ENCODE measurements at regions not wholly inside any gene's neighbourhood (a gene's known extent, or its start where the extent isn't known, plus 50 kb on each side); places are given as distances from the start of the nearest gene placed in this dataset.

DNA sequence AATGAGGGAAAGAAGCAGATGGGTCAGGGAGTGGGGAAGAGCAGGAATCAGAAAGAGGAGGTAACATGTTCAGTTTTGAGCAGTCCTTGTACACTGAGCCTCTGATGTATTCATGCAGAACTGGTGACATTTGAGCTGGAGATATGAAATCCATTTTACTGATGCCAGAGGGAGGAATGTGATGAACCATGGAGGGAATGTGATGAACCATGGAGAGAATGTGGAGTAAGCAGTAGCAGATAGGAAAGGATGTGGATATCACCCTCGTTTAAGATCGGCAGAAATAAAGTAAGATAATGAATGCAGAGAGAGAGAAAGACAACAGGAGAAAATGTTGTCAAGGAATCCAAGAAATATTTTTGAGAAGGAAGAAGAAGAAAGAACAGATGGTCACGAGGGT is 231.6 kb downstream of the TBXT start:
- Histone ChIP-seq H3K36me3 (ENCODE audit: control insufficient read depth, insufficient read depth, low read length) (no peaks in the 10 kb centered on the region), H3K9me3 (ENCODE audit: control insufficient read depth, insufficient read depth, low read length) (no peaks in the 10 kb centered on the region), H3K27me3 (ENCODE audit: control insufficient read depth, insufficient read depth, low read length) (no peaks in the 10 kb centered on the region), H3K4me3 (ENCODE audit: low read depth, low read length) (no peak overlapping the region), H3K27ac (ENCODE audit: low read depth, low read length) (no peak overlapping the region), H3K4me1 (ENCODE audit: control insufficient read depth, insufficient read depth, low read length) (no peaks in the 10 kb centered on the region)
- WGBS (ENCODE audit: insufficient coverage), result 87% methylated on average over 3 of the region's 3 CpGs
- DNase-seq (ENCODE audit: low read depth in 4 of 6, low spot score in 6 of 6), result no peak

DNA sequence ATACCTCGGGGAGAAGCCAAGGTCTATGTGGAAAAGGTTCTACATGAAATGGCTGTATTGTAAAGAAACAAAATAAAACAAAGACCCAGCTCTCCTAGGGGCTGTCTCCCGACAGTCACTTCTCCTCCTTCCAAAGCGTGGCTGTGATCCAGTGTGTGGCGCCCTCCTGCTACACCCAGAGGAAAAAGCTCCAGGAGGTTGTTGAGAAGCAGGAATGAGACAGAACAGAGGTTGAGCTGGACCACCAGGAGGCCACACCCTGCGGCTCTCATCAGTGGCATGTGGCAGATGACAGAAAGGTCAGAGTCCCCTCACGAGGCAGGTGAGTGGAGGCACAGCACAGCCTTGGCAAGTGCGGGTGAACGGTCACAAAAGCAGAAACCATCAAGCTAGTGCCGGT is 236.0 kb downstream of the TBXT start:
- no peaks in the 10 kb centered on the region for H3K27me3 ChIP-seq (ENCODE audit: control insufficient read depth, insufficient read depth, low read length)
- H3K36me3 ChIP-seq (ENCODE audit: control insufficient read depth, insufficient read depth, low read length), result no peaks in the 10 kb centered on the region
- H3K4me3 ChIP-seq (ENCODE audit: low read depth, low read length), result no peak overlapping the region
- DNase-seq (ENCODE audit: low read depth in 4 of 6, low spot score in 6 of 6), result no peak
- no peaks in the 10 kb centered on the region for H3K9me3 ChIP-seq (ENCODE audit: control insufficient read depth, insufficient read depth, low read length)
- no peaks in the 10 kb centered on the region for H3K4me1 ChIP-seq (ENCODE audit: control insufficient read depth, insufficient read depth, low read length)
- H3K27ac ChIP-seq (ENCODE audit: low read depth, low read length), result no peak overlapping the region
- WGBS (ENCODE audit: insufficient coverage), result 81% methylated on average over 5 of the region's 9 CpGs

DNA sequence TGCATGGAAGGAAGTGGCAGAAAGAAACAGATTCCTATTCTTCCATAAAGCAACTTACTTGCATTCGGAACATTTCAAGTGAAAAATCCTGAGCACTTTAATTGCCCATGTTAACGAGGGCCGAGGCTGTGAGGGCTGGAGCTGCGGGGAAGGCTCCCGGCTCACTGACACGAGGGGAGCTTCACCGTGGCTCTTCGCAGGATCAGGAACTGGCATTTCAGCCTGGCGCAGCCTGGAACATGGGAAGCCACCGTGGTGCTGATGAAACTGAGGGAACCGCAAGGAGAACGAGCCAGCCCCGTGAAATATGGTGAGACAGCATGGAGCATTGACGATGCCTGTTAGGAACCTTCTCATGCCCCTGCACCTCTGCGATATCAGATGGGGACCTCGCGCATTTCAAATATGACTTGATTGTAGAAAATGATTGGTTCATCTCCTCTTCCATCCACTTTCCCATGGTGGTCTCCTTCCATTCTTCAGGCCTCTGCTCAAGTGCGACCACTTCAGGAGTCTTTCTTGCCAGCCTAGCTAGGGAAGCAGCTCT is 236.9 kb downstream of the TBXT start:
- no peaks in the 10 kb centered on the region for H3K4me1 ChIP-seq (ENCODE audit: control insufficient read depth, insufficient read depth, low read length)
- no peak overlapping the region for H3K4me3 ChIP-seq (ENCODE audit: low read depth, low read length)
- H3K36me3 ChIP-seq (ENCODE audit: control insufficient read depth, insufficient read depth, low read length), result no peaks in the 10 kb centered on the region
- H3K27ac ChIP-seq (ENCODE audit: low read depth, low read length), result no peak overlapping the region
- H3K27me3 ChIP-seq (ENCODE audit: control insufficient read depth, insufficient read depth, low read length), result no peaks in the 10 kb centered on the region
- H3K9me3 ChIP-seq (ENCODE audit: control insufficient read depth, insufficient read depth, low read length), result no peaks in the 10 kb centered on the region
- WGBS (ENCODE audit: insufficient coverage), result 84% methylated on average over 14 of the region's 18 CpGs
- DNase-seq (ENCODE audit: low read depth in 4 of 6, low spot score in 6 of 6), result no peak

DNA sequence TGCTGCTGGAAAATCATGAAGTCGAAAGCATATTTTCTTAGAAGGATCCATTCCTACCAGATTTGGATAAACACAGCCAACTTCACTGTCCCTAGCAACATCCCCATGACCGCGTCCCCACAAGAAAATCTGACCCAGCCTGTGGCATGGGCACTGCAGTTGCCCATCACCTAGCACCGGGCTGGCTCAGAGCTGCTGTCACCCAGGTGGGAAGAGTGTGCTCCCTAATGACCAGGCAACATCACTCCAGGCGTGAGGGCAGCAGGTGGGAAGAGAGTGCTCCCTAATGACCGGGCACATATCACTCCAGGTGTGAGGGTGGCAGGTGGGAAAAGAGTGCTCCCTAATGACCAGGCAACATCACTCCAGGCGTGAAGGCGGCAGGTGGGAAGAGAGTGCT is 238.0 kb downstream of the TBXT start:
- Histone ChIP-seq H3K4me1 (ENCODE audit: control insufficient read depth, insufficient read depth, low read length) (no peaks in the 10 kb centered on the region), H3K36me3 (ENCODE audit: control insufficient read depth, insufficient read depth, low read length) (no peaks in the 10 kb centered on the region), H3K9me3 (ENCODE audit: control insufficient read depth, insufficient read depth, low read length) (no peaks in the 10 kb centered on the region), H3K27ac (ENCODE audit: low read depth, low read length) (no peak overlapping the region), H3K4me3 (ENCODE audit: low read depth, low read length) (no peak overlapping the region), H3K27me3 (ENCODE audit: control insufficient read depth, insufficient read depth, low read length) (no peaks in the 10 kb centered on the region)
- DNase-seq (ENCODE audit: low read depth in 4 of 6, low spot score in 6 of 6), result no peak
- whole genome bisulfite sequencing (ENCODE audit: insufficient coverage), result 81% methylated on average over 6 of the region's 8 CpGs

DNA sequence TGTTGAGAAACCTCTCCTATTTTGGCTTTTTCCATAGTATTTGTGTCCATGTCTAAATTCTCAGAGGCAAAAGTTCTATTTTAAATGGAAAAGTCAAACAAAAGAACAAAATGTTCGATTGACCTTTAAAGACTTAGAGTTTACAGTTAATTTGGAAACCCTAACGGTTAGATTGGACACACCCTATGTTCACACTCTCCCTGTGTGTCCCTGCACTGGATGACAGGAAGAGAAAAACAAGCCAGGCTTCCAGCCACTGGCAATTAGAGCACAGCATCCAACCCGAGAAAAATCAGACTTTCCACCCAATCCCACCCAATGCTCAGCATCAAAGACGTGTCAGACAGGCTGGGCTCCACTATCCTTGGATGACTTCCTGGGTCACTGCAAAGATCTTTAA is 241.3 kb downstream of the TBXT start:
- H3K4me3 ChIP-seq (ENCODE audit: low read depth, low read length), result no peak overlapping the region
- 69% methylated on average over 4 of the region's 4 CpGs for WGBS (ENCODE audit: insufficient coverage)
- H3K27ac ChIP-seq (ENCODE audit: low read depth, low read length), result no peak overlapping the region

DNA sequence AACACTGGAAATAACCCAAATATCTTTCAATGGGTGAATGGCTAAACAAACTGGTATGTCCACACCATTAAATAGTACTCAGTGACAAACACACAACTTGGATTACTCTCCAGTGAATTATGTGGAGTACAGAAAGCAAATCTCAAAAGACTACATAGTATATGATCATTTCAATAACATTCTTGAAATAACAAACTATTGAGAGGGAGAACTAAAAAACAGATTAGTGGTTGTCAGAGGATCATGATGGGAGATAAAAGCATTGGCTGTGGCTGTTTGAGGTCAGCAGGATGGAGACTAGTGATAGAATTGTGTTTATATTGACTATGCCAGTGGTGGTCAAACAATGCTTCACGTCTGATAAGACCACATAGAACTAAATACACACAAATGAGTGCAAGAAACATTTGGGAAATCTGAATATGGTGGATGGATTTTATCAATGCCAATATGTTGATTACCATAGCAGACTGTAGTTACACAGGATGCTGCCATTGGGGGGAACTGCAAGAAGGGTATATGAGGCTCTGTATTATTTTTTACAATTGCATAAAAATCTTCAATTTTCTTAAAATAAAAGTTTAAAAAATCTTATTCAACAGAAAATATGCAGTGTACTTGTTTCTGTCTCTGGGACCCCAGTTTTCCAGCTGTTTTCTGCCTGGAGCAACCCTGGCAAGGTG is 242.0 kb downstream of the TBXT start:
- H3K27me3 ChIP-seq (ENCODE audit: control insufficient read depth, insufficient read depth, low read length), result no peaks in the 10 kb centered on the region
- H3K4me1 ChIP-seq (ENCODE audit: control insufficient read depth, insufficient read depth, low read length), result no peaks in the 10 kb centered on the region
- H3K4me3 ChIP-seq (ENCODE audit: low read depth, low read length), result no peak overlapping the region
- no peak overlapping the region for H3K27ac ChIP-seq (ENCODE audit: low read depth, low read length)
- DNase-seq (ENCODE audit: low read depth in 4 of 6, low spot score in 6 of 6), result no peak
- no peaks in the 10 kb centered on the region for H3K36me3 ChIP-seq (ENCODE audit: control insufficient read depth, insufficient read depth, low read length)
- no CpG with 5 or more reads among the region's 1 CpG for WGBS (ENCODE audit: insufficient coverage)
- no peaks in the 10 kb centered on the region for H3K9me3 ChIP-seq (ENCODE audit: control insufficient read depth, insufficient read depth, low read length)

More for the DNA sequence above, 241.3 kb downstream of the TBXT start:
- no peaks in the 10 kb centered on the region for H3K27me3 ChIP-seq (ENCODE audit: control insufficient read depth, insufficient read depth, low read length)
- no peaks in the 10 kb centered on the region for H3K4me1 ChIP-seq (ENCODE audit: control insufficient read depth, insufficient read depth, low read length)
- no peaks in the 10 kb centered on the region for H3K9me3 ChIP-seq (ENCODE audit: control insufficient read depth, insufficient read depth, low read length)
- no peak for DNase-seq (ENCODE audit: low read depth in 4 of 6, low spot score in 6 of 6)
- H3K36me3 ChIP-seq (ENCODE audit: control insufficient read depth, insufficient read depth, low read length), result no peaks in the 10 kb centered on the region

DNA sequence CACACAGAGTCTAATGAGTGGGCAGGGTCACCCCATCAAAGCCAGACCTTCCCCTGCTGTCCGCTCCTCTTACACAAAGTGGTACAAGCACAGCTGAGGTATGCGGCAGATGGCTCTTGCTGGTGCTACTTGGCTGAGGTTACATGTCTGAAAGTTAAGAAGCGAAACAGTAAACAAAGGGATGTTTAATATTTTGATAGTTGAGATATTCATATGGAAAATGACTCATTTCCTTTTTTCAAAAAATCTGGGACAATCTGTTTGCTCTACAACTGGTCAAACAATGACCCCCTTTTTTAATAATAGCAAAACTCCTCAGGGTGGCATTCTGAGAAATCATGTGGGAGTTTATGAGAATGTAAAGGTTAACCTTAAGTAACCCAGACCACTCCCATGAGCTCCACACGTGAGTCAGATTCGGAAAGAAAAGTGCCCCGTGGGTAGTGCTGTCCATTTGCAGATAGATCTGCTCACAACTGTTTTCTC is 245.3 kb downstream of the TBXT start:
- no peak for DNase-seq (ENCODE audit: low read depth in 4 of 6, low spot score in 6 of 6)
- 80% methylated on average over 1 of the region's 6 CpGs for WGBS (ENCODE audit: insufficient coverage)

DNA sequence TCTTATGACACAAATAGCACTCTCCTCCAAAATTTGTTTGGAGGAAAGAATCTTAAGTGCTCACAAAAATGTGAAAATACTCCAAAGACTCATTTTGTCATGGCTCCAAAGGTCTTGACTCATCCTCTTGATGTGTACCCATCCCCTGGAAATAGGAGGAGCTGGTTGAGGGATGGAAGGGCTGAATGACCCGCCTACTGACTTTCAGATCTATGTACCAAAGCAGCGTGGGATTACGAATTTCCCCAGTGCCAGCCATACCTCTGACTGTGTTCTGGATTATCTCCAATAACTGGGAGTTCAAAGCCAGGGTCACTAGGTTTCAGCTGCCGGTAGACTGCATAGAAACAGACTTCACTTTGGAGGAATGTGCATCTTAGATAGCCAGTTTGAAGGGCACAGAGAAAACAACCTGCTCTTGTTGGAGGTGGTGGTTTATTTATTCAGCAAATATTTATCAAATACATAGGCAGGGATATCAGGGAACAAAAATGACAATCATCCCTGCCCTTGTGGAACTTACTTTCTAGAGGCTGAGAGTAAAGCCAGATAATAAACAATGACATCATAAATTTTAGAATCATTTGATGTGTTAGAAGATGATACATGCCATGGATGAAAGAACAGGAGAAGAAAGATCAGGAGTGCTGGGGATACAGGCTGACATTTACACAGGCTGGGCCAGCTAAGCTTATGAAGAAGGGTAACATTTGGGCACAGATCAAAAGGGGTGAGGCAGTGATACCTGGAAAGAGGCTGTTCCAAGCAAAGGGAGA is 246.6 kb downstream of the TBXT start:
- Histone ChIP-seq H3K4me3 (ENCODE audit: low read depth, low read length) (no peak overlapping the region), H3K4me1 (ENCODE audit: control insufficient read depth, insufficient read depth, low read length) (no peaks in the 10 kb centered on the region), H3K27me3 (ENCODE audit: control insufficient read depth, insufficient read depth, low read length) (no peaks in the 10 kb centered on the region), H3K9me3 (ENCODE audit: control insufficient read depth, insufficient read depth, low read length) (no peaks in the 10 kb centered on the region), H3K27ac (ENCODE audit: low read depth, low read length) (no peak overlapping the region), H3K36me3 (ENCODE audit: control insufficient read depth, insufficient read depth, low read length) (no peaks in the 10 kb centered on the region)
- WGBS (ENCODE audit: insufficient coverage), result 79% methylated on average over 4 of the region's 4 CpGs
- DNase-seq (ENCODE audit: low read depth in 4 of 6, low spot score in 6 of 6), result no peak

More for the DNA sequence above, 245.3 kb downstream of the TBXT start:
- Histone ChIP-seq H3K27ac (ENCODE audit: low read depth, low read length) (no peak overlapping the region), H3K4me1 (ENCODE audit: control insufficient read depth, insufficient read depth, low read length) (no peaks in the 10 kb centered on the region), H3K9me3 (ENCODE audit: control insufficient read depth, insufficient read depth, low read length) (no peaks in the 10 kb centered on the region), H3K27me3 (ENCODE audit: control insufficient read depth, insufficient read depth, low read length) (no peaks in the 10 kb centered on the region), H3K36me3 (ENCODE audit: control insufficient read depth, insufficient read depth, low read length) (no peaks in the 10 kb centered on the region), H3K4me3 (ENCODE audit: low read depth, low read length) (no peak overlapping the region)

DNA sequence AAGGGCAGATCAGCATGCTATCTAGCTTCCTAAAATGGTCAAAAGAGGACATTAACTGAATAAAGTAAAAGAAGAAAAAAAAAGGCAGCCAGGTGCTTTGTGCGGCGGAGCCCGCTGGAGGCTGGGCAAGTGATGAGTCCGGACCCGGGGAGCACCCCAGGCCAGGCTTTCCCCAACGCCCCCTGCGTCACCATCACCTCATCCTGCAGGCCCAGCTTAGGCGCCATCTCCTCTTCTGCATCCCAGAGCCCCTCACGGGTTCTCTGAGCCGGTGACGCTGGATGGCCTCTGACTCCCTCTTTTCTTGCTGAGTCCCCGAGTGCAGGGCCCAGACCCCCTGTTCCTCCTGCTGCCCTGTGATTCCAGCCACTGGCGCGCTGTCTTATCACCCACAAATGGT is 250.1 kb downstream of the TBXT start:
- no peak for DNase-seq (ENCODE audit: low read depth in 4 of 6, low spot score in 6 of 6)
- Histone ChIP-seq H3K36me3 (ENCODE audit: control insufficient read depth, insufficient read depth, low read length) (no peaks in the 10 kb centered on the region), H3K27me3 (ENCODE audit: control insufficient read depth, insufficient read depth, low read length) (no peaks in the 10 kb centered on the region), H3K4me3 (ENCODE audit: low read depth, low read length) (no peak overlapping the region), H3K27ac (ENCODE audit: low read depth, low read length) (no peak overlapping the region), H3K4me1 (ENCODE audit: control insufficient read depth, insufficient read depth, low read length) (no peaks in the 10 kb centered on the region), H3K9me3 (ENCODE audit: control insufficient read depth, insufficient read depth, low read length) (no peaks in the 10 kb centered on the region)
- 93% methylated on average over 12 of the region's 14 CpGs for WGBS (ENCODE audit: insufficient coverage)

All from spinal cord (tissue), 9 donors.